Testis (tissue), 2 donors: ENCODE measurements at regions not wholly inside any gene's neighbourhood (a gene's known extent, or its start where the extent isn't known, plus 50 kb on each side); places are given as distances from the start of the nearest gene placed in this dataset.

ENCODE experiments used
- POLR2A ChIP-seq: fragments of 450-650 bp; IDR thresholded peaks from one replicate; pipeline ENCODE4 v1.6.1; 2017; ENCODE audit warnings: antibody characterized with exemption, mild to moderate bottlenecking, moderate library complexity
- TF ChIP-seq, protein P1 (sequence below), 3 experiments: fragments of 450-650 bp in 2 of 3; fragments of 200-600 bp in 1 of 3; sonication (generic) in 1 of 3; IDR thresholded peaks; one replicate each; pipeline ENCODE4 v1.5.1; 2016 to 2019; ENCODE audit warnings: antibody characterized with exemption in 3 of 3, mild to moderate bottlenecking in 2 of 3, moderate library complexity in 1 of 3

DNA sequence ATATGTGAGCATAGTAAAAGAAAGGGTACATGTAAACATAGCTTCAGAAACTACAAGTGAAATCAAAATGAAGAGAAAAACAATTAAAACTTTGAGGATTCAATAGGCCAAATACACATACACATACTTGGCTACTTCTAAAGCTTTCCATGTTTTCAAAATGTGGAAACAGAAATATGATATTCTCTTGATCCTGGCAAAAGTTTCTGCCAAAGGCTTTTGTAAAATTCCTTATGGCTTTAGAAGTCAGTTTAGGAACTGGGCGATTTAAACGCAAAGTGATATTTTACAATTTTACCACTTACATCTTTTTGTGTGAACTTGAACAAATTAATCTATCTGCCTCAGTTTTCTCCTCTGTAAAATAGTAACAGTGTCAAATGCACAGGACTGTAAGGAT is 756.4 kb downstream of the C12orf50 start:
- TF ChIP-seq, protein P1, sequence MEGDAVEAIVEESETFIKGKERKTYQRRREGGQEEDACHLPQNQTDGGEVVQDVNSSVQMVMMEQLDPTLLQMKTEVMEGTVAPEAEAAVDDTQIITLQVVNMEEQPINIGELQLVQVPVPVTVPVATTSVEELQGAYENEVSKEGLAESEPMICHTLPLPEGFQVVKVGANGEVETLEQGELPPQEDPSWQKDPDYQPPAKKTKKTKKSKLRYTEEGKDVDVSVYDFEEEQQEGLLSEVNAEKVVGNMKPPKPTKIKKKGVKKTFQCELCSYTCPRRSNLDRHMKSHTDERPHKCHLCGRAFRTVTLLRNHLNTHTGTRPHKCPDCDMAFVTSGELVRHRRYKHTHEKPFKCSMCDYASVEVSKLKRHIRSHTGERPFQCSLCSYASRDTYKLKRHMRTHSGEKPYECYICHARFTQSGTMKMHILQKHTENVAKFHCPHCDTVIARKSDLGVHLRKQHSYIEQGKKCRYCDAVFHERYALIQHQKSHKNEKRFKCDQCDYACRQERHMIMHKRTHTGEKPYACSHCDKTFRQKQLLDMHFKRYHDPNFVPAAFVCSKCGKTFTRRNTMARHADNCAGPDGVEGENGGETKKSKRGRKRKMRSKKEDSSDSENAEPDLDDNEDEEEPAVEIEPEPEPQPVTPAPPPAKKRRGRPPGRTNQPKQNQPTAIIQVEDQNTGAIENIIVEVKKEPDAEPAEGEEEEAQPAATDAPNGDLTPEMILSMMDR (IDR thresholded peaks at IDR 0.05), result no peak
- no peak for TF ChIP-seq POLR2A
